ENCODE measurements at regions not wholly inside any gene's neighbourhood (a gene's known extent, or its start where the extent isn't known, plus 50 kb on each side); places are given as distances from the start of the nearest gene placed in this dataset.
"Not testable (repeated sequence)": the region's sequence is repeated elsewhere in the genome, so short reads cannot be mapped to it uniquely, and the experiment has no call there.

- TF ChIP-seq CTCF (IDR thresholded peaks at IDR 0.05; ENCODE audit: low read length); EZH2 (IDR thresholded peaks at IDR 0.05; ENCODE audit: borderline replicate concordance, low read length): not testable (repeated sequence)
Observed at GRCh38 chr2:87365038-87365437, 343.4 kb upstream of the PLGLB1 start.
